NCI-H82 (cell line): ENCODE measurements at regions not wholly inside any gene's neighbourhood (a gene's known extent, or its start where the extent isn't known, plus 50 kb on each side); places are given as distances from the start of the nearest gene placed in this dataset.
"Not testable (repeated sequence)": the region's sequence is repeated elsewhere in the genome, so short reads cannot be mapped to it uniquely, and the experiment has no call there.

Source experiments
- DNase-seq: peaks from one replicate; lab custom pipeline; 2025; lab: John Stamatoyannopoulos, UW

- DNase-seq: no peak
Measured at GRCh38 chr6:47407300-47408281, 70.0 kb upstream of the CD2AP start.

- DNase-seq: peak; percentile 73
Measured at GRCh38 chr6:47413752-47414422, 63.7 kb upstream of the CD2AP start.

- no peak for DNase-seq
Measured at GRCh38 chr6:47414423-47415167, 63.0 kb upstream of the CD2AP start.

- DNase-seq: no peak
Measured at GRCh38 chr6:47416396-47417345, 60.9 kb upstream of the CD2AP start.

GRCh38 chr6:47419621-47420020 lies 58.0 kb upstream of the CD2AP start:
- no peak for DNase-seq

GRCh38 chr6:47420394-47421371 lies 56.9 kb upstream of the CD2AP start:
- no peak for DNase-seq

- DNase-seq: no peak
Measured at GRCh38 chr6:47423079-47423478, 54.5 kb upstream of the CD2AP start.

GRCh38 chr6:47424436-47424836 lies 53.2 kb upstream of the CD2AP start:
- no peak for DNase-seq

GRCh38 chr6:47425724-47426123 lies 51.9 kb upstream of the CD2AP start:
- not testable (repeated sequence) for DNase-seq

- no peak for DNase-seq
Measured at GRCh38 chr6:47426524-47427302, 50.9 kb upstream of the CD2AP start.

- no peak for DNase-seq
Measured at GRCh38 chr6:47427680-47428079, 49.9 kb upstream of the CD2AP start.
